Calu3 (cell line): ENCODE measurements at regions not wholly inside any gene's neighbourhood (a gene's known extent, or its start where the extent isn't known, plus 50 kb on each side); places are given as distances from the start of the nearest gene placed in this dataset.

Experiments used
- BruUV-seq: library from RNA; stranded (reverse); fragments of 400-500 nt; replicated peaks from 2 replicates; lab custom pipeline; 2021; lab: Mats Ljungman, UMichigan
- CTCF ChIA-PET: fragments of 300-600 bp; sonication (Branson Sonifier 250); formaldehyde crosslinking; loops from one replicate; lab custom pipeline; 2022; ENCODE audit warnings: antibody characterized with exemption; lab: Charles Lee
- DNase-seq: peaks from one replicate; pipeline ENCODE4 v3.0.0; 2022
- H3K27ac Mint-ChIP-seq: one replicate; pipeline ENCODE4 v1.8.0; 2022; ENCODE audit warnings: mixed read lengths; ENCODE audit not compliant: unreplicated experiment
- H3K27me3 Mint-ChIP-seq: one replicate; pipeline ENCODE4 v1.8.0; 2022; ENCODE audit warnings: mixed read lengths; ENCODE audit not compliant: unreplicated experiment
- H3K36me3 Mint-ChIP-seq: one replicate; pipeline ENCODE4 v1.8.0; 2022; ENCODE audit warnings: mild to moderate bottlenecking, moderate library complexity, mixed read lengths; ENCODE audit not compliant: insufficient read depth, unreplicated experiment
- H3K4me1 Mint-ChIP-seq: one replicate; pipeline ENCODE4 v1.8.0; 2022; ENCODE audit warnings: mild to moderate bottlenecking, low read depth, mixed read lengths; ENCODE audit not compliant: unreplicated experiment
- H3K4me3 Mint-ChIP-seq: one replicate; pipeline ENCODE4 v1.8.0; 2022; ENCODE audit warnings: mild to moderate bottlenecking, low read depth, moderate library complexity, mixed read lengths; ENCODE audit not compliant: unreplicated experiment
- H3K9me3 Mint-ChIP-seq: one replicate; pipeline ENCODE4 v1.8.0; 2022; ENCODE audit warnings: low read depth, mixed read lengths; ENCODE audit not compliant: unreplicated experiment
- CTCF ChIP-seq: fragments of 200-600 bp; IDR thresholded peaks from one replicate; pipeline ENCODE4 v1.8.0; 2022; ENCODE audit warnings: antibody characterized with exemption; ENCODE audit not compliant: unreplicated experiment
- intact Hi-C: fragments of 100-400 bp; cut with micrococcal nuclease; formaldehyde crosslinking; loops from one replicate; pipeline ENCODE4 v1.10.0; 2022; ENCODE audit not compliant: unreplicated experiment

GRCh38 chr13:106129993-106130392, 405.5 kb downstream of the EFNB2 start:
- CTCF ChIA-PET, result interaction anchor here (0.5 kb wide), 1 partner anchor 13 kb away, joined by 6 read pairs; no protein-coding TSS in a partner anchor
- H3K4me3 Mint-ChIP-seq, result no peak overlapping the region
- peaks cover 17% of the 10 kb centered on the region for H3K4me1 Mint-ChIP-seq
- BruUV-seq, result no TSS peak
- H3K36me3 Mint-ChIP-seq, result no peaks in the 10 kb centered on the region
- intact Hi-C loops, result no loop called here
- H3K27me3 Mint-ChIP-seq, result no peaks in the 10 kb centered on the region
- DNase-seq, result no peak
- H3K9me3 Mint-ChIP-seq, result no peaks in the 10 kb centered on the region
- no peak for TF ChIP-seq CTCF
- no peak overlapping the region for H3K27ac Mint-ChIP-seq

GRCh38 chr13:106129273-106129672, 406.2 kb downstream of the EFNB2 start:
- Mint-ChIP-seq H3K4me1 (peaks cover 17% of the 10 kb centered on the region), H3K9me3 (no peaks in the 10 kb centered on the region)

GRCh38 chr13:106122234-106122633, 413.2 kb downstream of the EFNB2 start:
- no peak for TF ChIP-seq CTCF

More at GRCh38 chr13:106129273-106129672, 406.2 kb downstream of the EFNB2 start:
- H3K27me3 Mint-ChIP-seq, result no peaks in the 10 kb centered on the region
- no peak overlapping the region for H3K4me3 Mint-ChIP-seq
- no peaks in the 10 kb centered on the region for H3K36me3 Mint-ChIP-seq
- H3K27ac Mint-ChIP-seq, result peak overlapping the region; percentile 47
- no peak for TF ChIP-seq CTCF
- BruUV-seq, result no TSS peak
- CTCF ChIA-PET, result no interaction called here
- DNase-seq, result no peak
- intact Hi-C loops, result no loop called here

GRCh38 chr13:106121173-106121754, 414.2 kb downstream of the EFNB2 start:
- Mint-ChIP-seq H3K27me3 (no peaks in the 10 kb centered on the region), H3K4me3 (no peak overlapping the region), H3K4me1 (peaks cover 18% of the 10 kb centered on the region), H3K27ac (no peak overlapping the region), H3K9me3 (peaks cover 3% of the 10 kb centered on the region), H3K36me3 (no peaks in the 10 kb centered on the region)
- intact Hi-C loops, result no loop called here
- CTCF ChIA-PET, result no interaction called here
- TF ChIP-seq CTCF, result no peak
- no peak for DNase-seq
- BruUV-seq, result no TSS peak

More at GRCh38 chr13:106122234-106122633, 413.2 kb downstream of the EFNB2 start:
- Mint-ChIP-seq H3K27ac (no peak overlapping the region), H3K4me1 (peaks cover 18% of the 10 kb centered on the region), H3K4me3 (no peak overlapping the region), H3K36me3 (no peaks in the 10 kb centered on the region), H3K27me3 (no peaks in the 10 kb centered on the region), H3K9me3 (peaks cover 3% of the 10 kb centered on the region)
- DNase-seq, result no peak
- no TSS peak for BruUV-seq
- intact Hi-C loops, result no loop called here
- CTCF ChIA-PET, result no interaction called here
